Adrenal gland (tissue), 5 donors: ENCODE measurements at regions not wholly inside any gene's neighbourhood (a gene's known extent, or its start where the extent isn't known, plus 50 kb on each side); places are given as distances from the start of the nearest gene placed in this dataset.

ENCODE experiments used
- POLR2A ChIP-seq, 2 donors: fragments of 450-650 bp; IDR thresholded peaks; one replicate each; pipeline ENCODE4 v1.6.1; 2017; ENCODE audit warnings: antibody characterized with exemption in 2 of 2, mild to moderate bottlenecking in 2 of 2, moderate library complexity in 1 of 2
- TF ChIP-seq, protein P1 (sequence below), 6 experiments: fragments of 450-650 bp in 4 of 6; fragments of 200-600 bp in 2 of 6; sonication (generic) in 1 of 6; IDR thresholded peaks; 1 replicate in 5 of 6; 2 replicates in 1 of 6; pipeline versions ENCODE4 v1.5.1 to v1.8.0; 2016 to 2021; ENCODE audit warnings: antibody characterized with exemption in 6 of 6, mild to moderate bottlenecking in 2 of 6, moderate library complexity in 1 of 6
- donor health status: DM: no; HTN: no; CAD: no.

DNA sequence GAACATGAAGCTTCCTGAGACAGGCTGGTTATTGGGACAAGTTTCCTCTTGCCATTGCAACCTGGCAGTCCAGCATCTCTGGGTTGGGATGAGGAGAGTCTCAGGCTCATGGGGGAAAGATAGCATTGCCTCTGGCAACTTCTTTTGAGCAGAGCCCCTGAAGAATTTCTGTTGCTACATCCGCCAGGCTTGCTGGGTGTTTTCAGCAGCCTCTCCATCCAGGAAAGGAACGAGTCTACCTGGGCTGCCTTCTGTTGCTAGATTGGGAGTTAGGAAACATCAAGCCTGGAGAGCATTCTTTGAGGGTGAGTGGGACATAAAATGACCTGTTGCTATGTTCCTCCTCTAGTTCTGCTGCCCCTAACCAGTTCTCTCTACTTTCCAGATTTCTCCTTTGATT lies 313.5 kb downstream of the RFPL4B start:
- TF ChIP-seq, protein P1, sequence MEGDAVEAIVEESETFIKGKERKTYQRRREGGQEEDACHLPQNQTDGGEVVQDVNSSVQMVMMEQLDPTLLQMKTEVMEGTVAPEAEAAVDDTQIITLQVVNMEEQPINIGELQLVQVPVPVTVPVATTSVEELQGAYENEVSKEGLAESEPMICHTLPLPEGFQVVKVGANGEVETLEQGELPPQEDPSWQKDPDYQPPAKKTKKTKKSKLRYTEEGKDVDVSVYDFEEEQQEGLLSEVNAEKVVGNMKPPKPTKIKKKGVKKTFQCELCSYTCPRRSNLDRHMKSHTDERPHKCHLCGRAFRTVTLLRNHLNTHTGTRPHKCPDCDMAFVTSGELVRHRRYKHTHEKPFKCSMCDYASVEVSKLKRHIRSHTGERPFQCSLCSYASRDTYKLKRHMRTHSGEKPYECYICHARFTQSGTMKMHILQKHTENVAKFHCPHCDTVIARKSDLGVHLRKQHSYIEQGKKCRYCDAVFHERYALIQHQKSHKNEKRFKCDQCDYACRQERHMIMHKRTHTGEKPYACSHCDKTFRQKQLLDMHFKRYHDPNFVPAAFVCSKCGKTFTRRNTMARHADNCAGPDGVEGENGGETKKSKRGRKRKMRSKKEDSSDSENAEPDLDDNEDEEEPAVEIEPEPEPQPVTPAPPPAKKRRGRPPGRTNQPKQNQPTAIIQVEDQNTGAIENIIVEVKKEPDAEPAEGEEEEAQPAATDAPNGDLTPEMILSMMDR (IDR thresholded peaks at IDR 0.05): no peak
- TF ChIP-seq POLR2A (IDR thresholded peaks at IDR 0.05): no peak
